Hepatocyte (in vitro differentiated cells): ENCODE measurements at regions not wholly inside any gene's neighbourhood (a gene's known extent, or its start where the extent isn't known, plus 50 kb on each side); places are given as distances from the start of the nearest gene placed in this dataset.

ENCODE experiments used
- DNase-seq: peaks from one replicate; pipeline ENCODE4 v3.0.0-alpha.2; 2016; ENCODE audit warnings: low spot score
- H2AFZ ChIP-seq: fragments of 200-600 bp; sonication (generic); 2 replicates; pipeline ENCODE4 v1.6.0; 2016; ENCODE audit warnings: antibody characterized with exemption, mild to moderate bottlenecking
- H3K27ac ChIP-seq: fragments of 200-600 bp; sonication (generic); 2 replicates; pipeline ENCODE4 v1.5.1; 2016; ENCODE audit warnings: mild to moderate bottlenecking
- H3K27me3 ChIP-seq: fragments of 200-600 bp; sonication (generic); 2 replicates; pipeline ENCODE4 v1.6.1; 2016
- H3K36me3 ChIP-seq: fragments of 200-600 bp; sonication (generic); replicated peaks from 2 replicates; pipeline ENCODE4 v1.5.1; 2016; ENCODE audit warnings: low read depth; ENCODE audit not compliant: insufficient read depth
- H3K4me1 ChIP-seq: fragments of 200-600 bp; sonication (generic); 2 replicates; pipeline ENCODE4 v1.5.1; 2016; ENCODE audit warnings: mild to moderate bottlenecking, moderate library complexity; ENCODE audit not compliant: insufficient read depth
- H3K4me2 ChIP-seq: fragments of 200-600 bp; sonication (generic); 2 replicates; pipeline ENCODE4 v1.6.0; 2016
- H3K4me3 ChIP-seq: fragments of 200-600 bp; sonication (generic); 2 replicates; pipeline ENCODE4 v1.5.1; 2016; ENCODE audit warnings: mild to moderate bottlenecking
- H3K79me2 ChIP-seq: fragments of 200-600 bp; sonication (generic); 2 replicates; pipeline ENCODE4 v1.6.0; 2017; ENCODE audit warnings: mild to moderate bottlenecking
- H3K9me2 ChIP-seq: fragments of 200-600 bp; sonication (generic); replicated peaks from 2 replicates; pipeline ENCODE4 v1.6.0; 2017; ENCODE audit warnings: mild to moderate bottlenecking; ENCODE audit not compliant: insufficient read depth
- H3K9me3 ChIP-seq: fragments of 200-600 bp; sonication (generic); 2 replicates; pipeline ENCODE4 v1.5.1; 2016; ENCODE audit warnings: low read depth, mild to moderate bottlenecking
- H4K20me1 ChIP-seq: fragments of 200-600 bp; sonication (generic); 2 replicates; pipeline ENCODE4 v1.6.0; 2016; ENCODE audit warnings: mild to moderate bottlenecking; ENCODE audit not compliant: insufficient read depth, poor library complexity, severe bottlenecking
- EZH2 ChIP-seq: fragments of 200-600 bp; sonication (generic); IDR thresholded peaks from 2 replicates; pipeline ENCODE4 v1.6.1; 2016; ENCODE audit warnings: antibody characterized with exemption, mild to moderate bottlenecking, borderline replicate concordance
- EZH2phosphoT487 ChIP-seq: fragments of 200-600 bp; sonication (generic); IDR thresholded peaks from one replicate; pipeline ENCODE4 v1.6.1; 2018; ENCODE audit warnings: antibody characterized with exemption, mild to moderate bottlenecking, low read depth, moderate library complexity; ENCODE audit not compliant: unreplicated experiment, severe bottlenecking
- WGBS: methylation state at CpG from one replicate; pipeline ENCODE4 v1.1.6; 2016; ENCODE audit warnings: low lambda C conversion rate; ENCODE audit errors: missing lambda C conversion rate; 5-methylcytosine and 5-hydroxymethylcytosine counted together
- TF ChIP-seq, protein P1 (sequence below): fragments of 200-600 bp; sonication (generic); IDR thresholded peaks from 2 replicates; pipeline ENCODE4 v1.5.1; 2016; ENCODE audit warnings: antibody characterized with exemption, mild to moderate bottlenecking; ENCODE audit not compliant: poor library complexity

DNA sequence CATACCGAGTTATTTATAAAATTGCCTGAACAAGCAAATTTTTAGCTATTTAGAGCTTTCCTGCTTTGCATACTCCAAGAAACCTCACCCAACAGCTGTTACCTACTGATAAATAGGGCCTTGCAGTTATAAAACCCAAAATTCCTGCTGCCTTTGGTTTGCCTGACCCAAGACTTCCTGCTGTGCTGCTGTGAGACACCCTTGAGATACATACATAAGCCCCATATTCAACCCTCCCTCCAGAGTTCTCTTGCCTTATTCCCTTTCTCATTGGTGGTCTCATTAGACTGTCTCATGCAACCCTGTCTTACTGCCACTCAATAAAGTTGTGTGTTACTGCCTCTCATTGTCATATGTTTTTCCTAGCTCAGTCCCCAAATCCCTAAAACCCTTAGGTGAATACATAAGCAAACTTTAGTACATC lies 677.6 kb downstream of the UQCRFS1 start:
- Histone ChIP-seq H3K36me3 (no peaks in the 10 kb centered on the region), H3K4me1 (no peaks in the 10 kb centered on the region), H3K4me3 (no peak overlapping the region), H3K9me3 (no peaks in the 10 kb centered on the region), H3K9me2 (no peaks in the 10 kb centered on the region), H3K27ac (no peak overlapping the region), H3K27me3 (no peaks in the 10 kb centered on the region), H3K4me2 (no peak overlapping the region), H4K20me1 (no peaks in the 10 kb centered on the region), H2AFZ (no peak overlapping the region), H3K79me2 (no peaks in the 10 kb centered on the region)
- TF ChIP-seq EZH2phosphoT487 (no peak), EZH2 (no peak)
- TF ChIP-seq, protein P1, sequence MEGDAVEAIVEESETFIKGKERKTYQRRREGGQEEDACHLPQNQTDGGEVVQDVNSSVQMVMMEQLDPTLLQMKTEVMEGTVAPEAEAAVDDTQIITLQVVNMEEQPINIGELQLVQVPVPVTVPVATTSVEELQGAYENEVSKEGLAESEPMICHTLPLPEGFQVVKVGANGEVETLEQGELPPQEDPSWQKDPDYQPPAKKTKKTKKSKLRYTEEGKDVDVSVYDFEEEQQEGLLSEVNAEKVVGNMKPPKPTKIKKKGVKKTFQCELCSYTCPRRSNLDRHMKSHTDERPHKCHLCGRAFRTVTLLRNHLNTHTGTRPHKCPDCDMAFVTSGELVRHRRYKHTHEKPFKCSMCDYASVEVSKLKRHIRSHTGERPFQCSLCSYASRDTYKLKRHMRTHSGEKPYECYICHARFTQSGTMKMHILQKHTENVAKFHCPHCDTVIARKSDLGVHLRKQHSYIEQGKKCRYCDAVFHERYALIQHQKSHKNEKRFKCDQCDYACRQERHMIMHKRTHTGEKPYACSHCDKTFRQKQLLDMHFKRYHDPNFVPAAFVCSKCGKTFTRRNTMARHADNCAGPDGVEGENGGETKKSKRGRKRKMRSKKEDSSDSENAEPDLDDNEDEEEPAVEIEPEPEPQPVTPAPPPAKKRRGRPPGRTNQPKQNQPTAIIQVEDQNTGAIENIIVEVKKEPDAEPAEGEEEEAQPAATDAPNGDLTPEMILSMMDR = no peak
- DNase-seq = no peak
- WGBS = 75% methylated on average over 1 of the region's 1 CpG

DNA sequence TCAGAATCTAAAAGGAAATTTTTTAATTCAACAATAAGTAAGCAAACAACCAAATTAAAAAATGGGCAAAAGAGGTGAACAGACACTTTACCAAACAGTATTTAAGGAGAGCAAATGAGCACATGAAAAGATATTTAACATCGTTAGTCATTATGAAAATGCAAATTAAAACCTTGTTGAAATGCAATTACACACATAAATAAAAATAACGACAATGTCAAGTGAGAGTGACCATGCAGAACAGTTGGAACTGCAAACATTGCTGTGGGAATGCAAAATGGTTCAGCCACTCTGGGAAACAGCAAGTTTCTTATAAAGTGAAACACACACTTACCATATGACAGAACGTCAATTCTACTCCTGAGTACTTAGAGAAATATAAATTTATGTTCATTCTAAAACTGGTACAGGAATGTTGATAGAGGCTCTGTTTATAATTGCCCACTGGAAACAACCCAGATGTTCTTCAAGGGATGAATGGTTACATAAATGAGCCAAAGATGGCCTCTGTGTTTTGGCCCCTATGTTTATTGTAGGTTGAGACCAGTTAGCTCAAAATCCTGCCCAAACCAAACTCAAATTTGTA lies 678.1 kb downstream of the UQCRFS1 start:
- Histone ChIP-seq H3K9me2 (no peaks in the 10 kb centered on the region), H3K4me3 (no peak overlapping the region), H4K20me1 (no peaks in the 10 kb centered on the region), H3K79me2 (no peaks in the 10 kb centered on the region), H2AFZ (no peak overlapping the region), H3K4me2 (no peak overlapping the region), H3K27me3 (no peaks in the 10 kb centered on the region), H3K9me3 (no peaks in the 10 kb centered on the region), H3K36me3 (no peaks in the 10 kb centered on the region), H3K27ac (no peak overlapping the region), H3K4me1 (no peaks in the 10 kb centered on the region)
- 86% methylated on average over 3 of the region's 3 CpGs for WGBS
- TF ChIP-seq, protein P1 = no peak
- TF ChIP-seq EZH2 = no peak
- no peak for TF ChIP-seq EZH2phosphoT487
- DNase-seq = no peak

DNA sequence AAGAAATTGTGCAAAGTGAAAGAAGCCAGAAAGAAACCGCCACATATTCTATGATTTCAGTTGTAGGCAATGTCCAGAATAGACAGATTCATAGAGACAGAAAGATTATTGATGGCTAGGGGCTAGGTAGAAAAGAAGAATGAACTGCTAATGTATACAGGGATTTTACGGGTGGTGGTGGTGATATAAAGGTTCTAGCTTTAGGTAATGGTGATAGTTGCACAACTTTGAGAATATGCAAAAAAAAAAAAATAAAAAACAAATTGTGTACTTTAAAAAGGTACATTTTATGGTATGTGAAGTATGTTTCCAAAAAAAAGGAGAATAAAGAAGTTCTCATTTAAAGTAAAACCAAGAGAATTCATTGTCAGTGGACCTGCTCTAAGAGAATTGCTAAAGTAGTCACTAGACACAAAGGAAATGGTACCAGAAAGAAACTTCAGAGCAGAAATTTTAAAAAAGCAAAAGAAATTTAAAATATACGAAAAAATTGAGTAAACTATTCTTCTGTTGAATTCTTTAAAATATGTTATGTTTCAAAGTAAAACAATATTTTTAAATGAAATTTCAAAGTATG lies 680.1 kb downstream of the UQCRFS1 start:
- no peaks in the 10 kb centered on the region for H3K27me3 ChIP-seq
- no peak overlapping the region for H2AFZ ChIP-seq
- no peaks in the 10 kb centered on the region for H3K4me1 ChIP-seq
- no peak for DNase-seq
- H3K36me3 ChIP-seq = no peaks in the 10 kb centered on the region
- H4K20me1 ChIP-seq = no peaks in the 10 kb centered on the region
- no peaks in the 10 kb centered on the region for H3K79me2 ChIP-seq
- H3K9me3 ChIP-seq = no peaks in the 10 kb centered on the region
- no peak overlapping the region for H3K4me3 ChIP-seq
- WGBS = 92% methylated on average over 3 of the region's 3 CpGs
- TF ChIP-seq EZH2phosphoT487 = no peak
- H3K27ac ChIP-seq = no peak overlapping the region
- H3K9me2 ChIP-seq = no peaks in the 10 kb centered on the region
- H3K4me2 ChIP-seq = no peak overlapping the region

DNA sequence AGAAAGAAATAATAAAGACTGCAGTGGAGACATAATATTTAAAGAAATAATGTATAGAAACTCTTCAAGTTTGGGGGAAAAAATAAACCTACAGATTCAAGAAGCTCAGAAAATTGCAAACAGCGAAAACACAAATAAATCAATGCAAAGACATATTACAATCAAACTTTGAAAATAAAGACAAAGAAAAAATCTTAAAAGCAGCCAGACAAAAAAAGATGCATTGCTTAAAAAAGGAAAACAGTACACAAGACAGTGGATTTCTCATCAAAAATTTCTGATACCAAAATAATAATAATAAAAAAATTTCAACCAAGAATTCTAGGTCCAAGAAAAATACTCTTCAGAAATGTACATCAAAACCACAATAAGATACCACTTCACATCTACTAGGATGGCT lies 681.0 kb downstream of the UQCRFS1 start:
- 96% methylated on average over 1 of the region's 1 CpG for WGBS

More for the DNA sequence above, 681.0 kb downstream of the UQCRFS1 start:
- TF ChIP-seq EZH2 (no peak), EZH2phosphoT487 (no peak)
- TF ChIP-seq, protein P1 = no peak
- no peaks in the 10 kb centered on the region for H3K4me1 ChIP-seq
- H3K4me2 ChIP-seq = no peak overlapping the region
- H3K27ac ChIP-seq = no peak overlapping the region
- H3K36me3 ChIP-seq = no peaks in the 10 kb centered on the region
- no peak for DNase-seq
- no peak overlapping the region for H2AFZ ChIP-seq
- H3K27me3 ChIP-seq = no peaks in the 10 kb centered on the region
- H4K20me1 ChIP-seq = no peaks in the 10 kb centered on the region
- no peaks in the 10 kb centered on the region for H3K9me2 ChIP-seq
- no peaks in the 10 kb centered on the region for H3K9me3 ChIP-seq
- no peak overlapping the region for H3K4me3 ChIP-seq
- no peaks in the 10 kb centered on the region for H3K79me2 ChIP-seq
